ENCODE measurements at regions not wholly inside any gene's neighbourhood (a gene's known extent, or its start where the extent isn't known, plus 50 kb on each side); places are given as distances from the start of the nearest gene placed in this dataset.
A peak's percentile ranks its signal among the peaks of the same experiment; 100 is the strongest.

- no peaks in the 10 kb centered on the region for H3K36me3 Mint-ChIP-seq (ENCODE audit: low read depth, unreplicated experiment)
- no peaks in the 10 kb centered on the region for H4K20me1 ChIP-seq (ENCODE audit: insufficient read depth, low read length)
- DNase-seq (ENCODE audit: low read depth) (no peak), FAIRE-seq (no peak)
- no peaks in the 10 kb centered on the region for H3K27me3 ChIP-seq (ENCODE audit: insufficient read depth, low read length)
- H3K9ac ChIP-seq (ENCODE audit: low read length): no peak overlapping the region
- no peak overlapping the region for H3K4me3 ChIP-seq (ENCODE audit: insufficient read depth, low read depth, low read length)
- H3K9me3 ChIP-seq (ENCODE audit: insufficient read depth, low read depth, low read length): no peaks in the 10 kb centered on the region
- no peaks in the 10 kb centered on the region for H3K79me2 ChIP-seq (ENCODE audit: insufficient read depth, low read length)
- no peaks in the 10 kb centered on the region for H3K4me1 ChIP-seq (ENCODE audit: insufficient read depth, low read length)
- H3K27me3 Mint-ChIP-seq (ENCODE audit: low read depth, unreplicated experiment): peaks cover 10% of the 10 kb centered on the region
- H3K4me2 ChIP-seq (ENCODE audit: low read length): no peak overlapping the region
- H3K4me3 Mint-ChIP-seq (ENCODE audit: unreplicated experiment): no peak overlapping the region
- H3K36me3 ChIP-seq (ENCODE audit: insufficient read depth, low read length): no peaks in the 10 kb centered on the region
- H3K27ac Mint-ChIP-seq (ENCODE audit: unreplicated experiment): no peak overlapping the region
- H3K27ac ChIP-seq (ENCODE audit: low read depth, low read length): no peak overlapping the region
- no peaks in the 10 kb centered on the region for H3K9me3 Mint-ChIP-seq (ENCODE audit: unreplicated experiment)
- H2AFZ ChIP-seq (ENCODE audit: low read depth, low read length): no peak overlapping the region
- no peaks in the 10 kb centered on the region for H3K4me1 Mint-ChIP-seq (ENCODE audit: low read depth, unreplicated experiment)
- TF ChIP-seq EZH2 (IDR thresholded peaks at IDR 0.05; ENCODE audit: insufficient read depth, low read length): no peak
- no peak for TF ChIP-seq CTCF (IDR thresholded peaks at IDR 0.05; ENCODE audit: insufficient read depth, low read depth, low read length)
Observed at GRCh38 chrX:102988517-102988916, 51.4 kb downstream of the RAB40AL start.

- Histone ChIP-seq H3K27ac (ENCODE audit: low read depth, low read length) (no peak overlapping the region), H3K36me3 (ENCODE audit: insufficient read depth, low read length) (no peaks in the 10 kb centered on the region), H3K4me1 (ENCODE audit: insufficient read depth, low read length) (no peaks in the 10 kb centered on the region), H4K20me1 (ENCODE audit: insufficient read depth, low read length) (no peaks in the 10 kb centered on the region), H3K9ac (ENCODE audit: low read length) (no peak overlapping the region), H3K9me3 (ENCODE audit: insufficient read depth, low read depth, low read length) (no peaks in the 10 kb centered on the region), H2AFZ (ENCODE audit: low read depth, low read length) (no peak overlapping the region), H3K79me2 (ENCODE audit: insufficient read depth, low read length) (no peaks in the 10 kb centered on the region), H3K4me2 (ENCODE audit: low read length) (no peak overlapping the region), H3K27me3 (ENCODE audit: insufficient read depth, low read length) (no peaks in the 10 kb centered on the region), H3K4me3 (ENCODE audit: insufficient read depth, low read depth, low read length) (no peak overlapping the region)
- peak; percentile 94 for FAIRE-seq
- no peak for DNase-seq (ENCODE audit: low read depth)
- no peak overlapping the region for H3K27ac Mint-ChIP-seq (ENCODE audit: unreplicated experiment)
- no peak for TF ChIP-seq CTCF (IDR thresholded peaks at IDR 0.05; ENCODE audit: insufficient read depth, low read depth, low read length)
- no peaks in the 10 kb centered on the region for H3K9me3 Mint-ChIP-seq (ENCODE audit: unreplicated experiment)
- peaks cover 7% of the 10 kb centered on the region for H3K27me3 Mint-ChIP-seq (ENCODE audit: low read depth, unreplicated experiment)
- no peak overlapping the region for H3K4me3 Mint-ChIP-seq (ENCODE audit: unreplicated experiment)
- H3K36me3 Mint-ChIP-seq (ENCODE audit: low read depth, unreplicated experiment): no peaks in the 10 kb centered on the region
- H3K4me1 Mint-ChIP-seq (ENCODE audit: low read depth, unreplicated experiment): no peaks in the 10 kb centered on the region
Observed at GRCh38 chrX:102995316-102995715, 58.2 kb downstream of the RAB40AL start.

GRCh38 chrX:103002576-103002975, 61.4 kb downstream of the BEX1 start:
- Histone ChIP-seq H3K79me2 (ENCODE audit: insufficient read depth, low read length) (no peaks in the 10 kb centered on the region), H3K4me3 (ENCODE audit: insufficient read depth, low read depth, low read length) (no peak overlapping the region), H3K4me2 (ENCODE audit: low read length) (no peak overlapping the region), H4K20me1 (ENCODE audit: insufficient read depth, low read length) (no peaks in the 10 kb centered on the region), H3K9me3 (ENCODE audit: insufficient read depth, low read depth, low read length) (no peaks in the 10 kb centered on the region), H2AFZ (ENCODE audit: low read depth, low read length) (no peak overlapping the region), H3K36me3 (ENCODE audit: insufficient read depth, low read length) (no peaks in the 10 kb centered on the region), H3K27ac (ENCODE audit: low read depth, low read length) (no peak overlapping the region), H3K27me3 (ENCODE audit: insufficient read depth, low read length) (no peaks in the 10 kb centered on the region), H3K4me1 (ENCODE audit: insufficient read depth, low read length) (no peaks in the 10 kb centered on the region), H3K9ac (ENCODE audit: low read length) (no peak overlapping the region)
- Mint-ChIP-seq H3K4me3 (ENCODE audit: unreplicated experiment) (no peak overlapping the region), H3K36me3 (ENCODE audit: low read depth, unreplicated experiment) (no peaks in the 10 kb centered on the region), H3K27ac (ENCODE audit: unreplicated experiment) (no peak overlapping the region), H3K4me1 (ENCODE audit: low read depth, unreplicated experiment) (no peaks in the 10 kb centered on the region), H3K9me3 (ENCODE audit: unreplicated experiment) (no peaks in the 10 kb centered on the region), H3K27me3 (ENCODE audit: low read depth, unreplicated experiment) (peaks cover 5% of the 10 kb centered on the region)
- peak; percentile 13 for FAIRE-seq
- TF ChIP-seq EZH2 (IDR thresholded peaks at IDR 0.05; ENCODE audit: insufficient read depth, low read length) (no peak), CTCF (IDR thresholded peaks at IDR 0.05; ENCODE audit: insufficient read depth, low read depth, low read length) (no peak)
- peak; percentile 40 for DNase-seq (ENCODE audit: low read depth)
